ENCODE measurements at regions not wholly inside any gene's neighbourhood (a gene's known extent, or its start where the extent isn't known, plus 50 kb on each side); places are given as distances from the start of the nearest gene placed in this dataset.

- Histone ChIP-seq H3K27ac (ENCODE audit: extremely low read depth, low read depth, low read length) (peak overlapping the region; percentile 54; the same call in 2 of the 3 replicates), H3K9me3 (replicated peaks; ENCODE audit: control insufficient read depth, insufficient read depth, low read depth, low read length) (no peaks in the 10 kb centered on the region), H3K79me2 (ENCODE audit: control insufficient read depth, insufficient read depth, low read length) (peaks cover 64% of the 10 kb centered on the region), H3K4me3 (no peak overlapping the region), H3K9ac (ENCODE audit: insufficient read depth in 1 of 2, low read depth in 2 of 2, low read length in 2 of 2) (0 out of 4 replicates have a peak overlapping the region, but pooled peaks of 1 of the 2 experiments have one; percentile 7), H3K4me2 (ENCODE audit: insufficient read depth, low read length) (no peak overlapping the region; the same call in 1 of the 2 replicates), H3K4me1 (replicated peaks in 1 of 2; ENCODE audit: control insufficient read depth in 2 of 2, insufficient read depth in 2 of 2, low read length in 2 of 2) (peaks cover 0 to 40% of the 10 kb centered on the region in 2 experiments; a peak in 2 of 5 replicates), H3K9me1 (ENCODE audit: control insufficient read depth, insufficient read depth, low read length) (peaks cover 3% of the 10 kb centered on the region), H3K27me3 (ENCODE audit: control insufficient read depth in 2 of 2, insufficient read depth in 2 of 2, low read length in 2 of 2) (no peaks in the 10 kb centered on the region), H2AFZ (ENCODE audit: low read depth, low read length) (no peak overlapping the region), H3K36me3 (ENCODE audit: control insufficient read depth, insufficient read depth, low read length) (peaks cover 7% of the 10 kb centered on the region), H4K20me1 (replicated peaks; ENCODE audit: control insufficient read depth, insufficient read depth, low read length) (no peaks in the 10 kb centered on the region; the same call in 1 of the 2 replicates)
- 22% methylated on average over 3 of the region's 4 CpGs for WGBS (ENCODE audit: insufficient coverage, low coverage, missing lambda C conversion rate)
- DNase-seq (ENCODE audit: extremely low read depth in 1 of 4, low spot score in 3 of 4) = peak in 2 of 4 experiments; percentile 23 to 47
- BruUV-seq (replicated peaks) = no TSS peak
- intact Hi-C loops (cut with micrococcal nuclease) (no loop called here), in situ Hi-C loops (cut with MboI) (no loop called here)
- ChIA-PET POLR2A (no interaction called here), CTCF (ENCODE audit: low intra/inter-chr PET ratio) (no interaction called here)
- FAIRE-seq = peak; percentile 67
- ATAC-seq = no peak
- TF ChIP-seq RFX1 (IDR thresholded peaks at IDR 0.05) (peak; percentile 76), RB1 (IDR thresholded peaks at IDR 0.05; ENCODE audit: low read depth) (no peak), CBFA2T3 (IDR thresholded peaks at IDR 0.05) (peak; percentile 10; the same call in 1 of the 2 replicates), NFIC (IDR thresholded peaks at IDR 0.05) (peak; percentile 47; the same call in 1 of the 2 replicates)
Observed at GRCh38 chrX:138929926-138930582, 218.5 kb upstream of the FGF13 start.

- no peak overlapping the region for H3K9ac ChIP-seq (ENCODE audit: insufficient read depth in 1 of 2, low read depth in 2 of 2, low read length in 2 of 2)
- WGBS (ENCODE audit: insufficient coverage, low coverage, missing lambda C conversion rate) = 0% methylated on average over 1 of the region's 1 CpG
- no peaks in the 10 kb centered on the region; the same call in 1 of the 2 replicates for H4K20me1 ChIP-seq (replicated peaks; ENCODE audit: control insufficient read depth, insufficient read depth, low read length)
- H3K9me1 ChIP-seq (ENCODE audit: control insufficient read depth, insufficient read depth, low read length) = peaks cover 3% of the 10 kb centered on the region
- ChIA-PET CTCF (ENCODE audit: low intra/inter-chr PET ratio) (no interaction called here), POLR2A (interaction anchor here (0.5 to 0.8 kb wide), 2 partner anchors 12 to 1753 kb away, joined by 3 read pairs; no protein-coding TSS in a partner anchor)
- H3K9me3 ChIP-seq (replicated peaks; ENCODE audit: control insufficient read depth, insufficient read depth, low read depth, low read length) = no peaks in the 10 kb centered on the region
- H3K36me3 ChIP-seq (ENCODE audit: control insufficient read depth, insufficient read depth, low read length) = peaks cover 8% of the 10 kb centered on the region
- peaks cover 0 to 41% of the 10 kb centered on the region in 2 experiments; a peak in 2 of 5 replicates for H3K4me1 ChIP-seq (replicated peaks in 1 of 2; ENCODE audit: control insufficient read depth in 2 of 2, insufficient read depth in 2 of 2, low read length in 2 of 2)
- intact Hi-C loops (cut with micrococcal nuclease) = no loop called here
- ATAC-seq (peak; percentile 25), DNase-seq (ENCODE audit: extremely low read depth in 1 of 4, low spot score in 3 of 4) (peak in 2 of 4 experiments; percentile 11 to 24), FAIRE-seq (peak; percentile 65)
- H3K4me3 ChIP-seq = no peak overlapping the region
- H3K4me2 ChIP-seq (ENCODE audit: insufficient read depth, low read length) = peak overlapping the region; percentile 41; the same call in 1 of the 2 replicates
- peak overlapping the region; percentile 54; the same call in 2 of the 3 replicates for H3K27ac ChIP-seq (ENCODE audit: extremely low read depth, low read depth, low read length)
- H3K27me3 ChIP-seq (ENCODE audit: control insufficient read depth in 2 of 2, insufficient read depth in 2 of 2, low read length in 2 of 2) = no peaks in the 10 kb centered on the region
- H3K79me2 ChIP-seq (ENCODE audit: control insufficient read depth, insufficient read depth, low read length) = peaks cover 76% of the 10 kb centered on the region
- no TSS peak for BruUV-seq (replicated peaks)
- in situ Hi-C loops (cut with MboI) = no loop called here
- H2AFZ ChIP-seq (ENCODE audit: low read depth, low read length) = no peak overlapping the region
- no peak for TF ChIP-seq ZNF785 (CRISPR knock-in tag; IDR thresholded peaks at IDR 0.05)
- no peak for TF ChIP-seq XRCC4 (IDR thresholded peaks at IDR 0.05; ENCODE audit: extremely low read depth, insufficient read depth, insufficient read length)
- TF ChIP-seq GTF2B (IDR thresholded peaks at IDR 0.05; ENCODE audit: extremely low read depth, insufficient read length) = no peak
- TF ChIP-seq MITF (IDR thresholded peaks at IDR 0.05) = no peak
- TF ChIP-seq ZKSCAN3 (CRISPR knock-in tag; IDR thresholded peaks at IDR 0.05) = no peak
- no peak for TF ChIP-seq LARP7 (IDR thresholded peaks at IDR 0.05)
- peak; percentile 53; the same call in 1 of the 2 replicates for TF ChIP-seq DPF2 (IDR thresholded peaks at IDR 0.05)
- no peak for TF ChIP-seq ZNF239 (CRISPR knock-in tag; IDR thresholded peaks at IDR 0.05)
- peak; percentile 53; the same call in 1 of the 2 replicates for TF ChIP-seq NBN (IDR thresholded peaks at IDR 0.05; ENCODE audit: low read depth)
- no peak for TF ChIP-seq NFE2L1 (tag; IDR thresholded peaks at IDR 0.05; ENCODE audit: borderline replicate concordance, low read depth)
Observed at GRCh38 chrX:138928737-138929459, 217.4 kb upstream of the FGF13 start.
